ENCODE measurements at regions not wholly inside any gene's neighbourhood (a gene's known extent, or its start where the extent isn't known, plus 50 kb on each side); places are given as distances from the start of the nearest gene placed in this dataset.

GRCh38 chr14:98341211-98341610 lies 930.8 kb downstream of the BCL11B start:
- DNase-seq: no peak
- intact Hi-C loops (cut with DNase I; ENCODE audit: low total_unique reads): no loop called here

GRCh38 chr14:98345161-98345560 lies 926.8 kb downstream of the BCL11B start:
- Histone ChIP-seq H3K9me3 (no peaks in the 10 kb centered on the region), H3K27me3 (no peaks in the 10 kb centered on the region), H3K4me1 (no peaks in the 10 kb centered on the region), H3K4me3 (no peak overlapping the region), H3K27ac (no peak overlapping the region), H3K36me3 (no peaks in the 10 kb centered on the region)
- TF ChIP-seq, protein P1, sequence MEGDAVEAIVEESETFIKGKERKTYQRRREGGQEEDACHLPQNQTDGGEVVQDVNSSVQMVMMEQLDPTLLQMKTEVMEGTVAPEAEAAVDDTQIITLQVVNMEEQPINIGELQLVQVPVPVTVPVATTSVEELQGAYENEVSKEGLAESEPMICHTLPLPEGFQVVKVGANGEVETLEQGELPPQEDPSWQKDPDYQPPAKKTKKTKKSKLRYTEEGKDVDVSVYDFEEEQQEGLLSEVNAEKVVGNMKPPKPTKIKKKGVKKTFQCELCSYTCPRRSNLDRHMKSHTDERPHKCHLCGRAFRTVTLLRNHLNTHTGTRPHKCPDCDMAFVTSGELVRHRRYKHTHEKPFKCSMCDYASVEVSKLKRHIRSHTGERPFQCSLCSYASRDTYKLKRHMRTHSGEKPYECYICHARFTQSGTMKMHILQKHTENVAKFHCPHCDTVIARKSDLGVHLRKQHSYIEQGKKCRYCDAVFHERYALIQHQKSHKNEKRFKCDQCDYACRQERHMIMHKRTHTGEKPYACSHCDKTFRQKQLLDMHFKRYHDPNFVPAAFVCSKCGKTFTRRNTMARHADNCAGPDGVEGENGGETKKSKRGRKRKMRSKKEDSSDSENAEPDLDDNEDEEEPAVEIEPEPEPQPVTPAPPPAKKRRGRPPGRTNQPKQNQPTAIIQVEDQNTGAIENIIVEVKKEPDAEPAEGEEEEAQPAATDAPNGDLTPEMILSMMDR (IDR thresholded peaks at IDR 0.05): no peak
- intact Hi-C loops (cut with DNase I; ENCODE audit: low total_unique reads): no loop called here
- DNase-seq: no peak

More at GRCh38 chr14:98341211-98341610, 930.8 kb downstream of the BCL11B start:
- no peak overlapping the region for H3K4me3 ChIP-seq
- no peaks in the 10 kb centered on the region for H3K9me3 ChIP-seq
- no peaks in the 10 kb centered on the region for H3K4me1 ChIP-seq
- H3K27me3 ChIP-seq: no peaks in the 10 kb centered on the region
- TF ChIP-seq, protein P1 (IDR thresholded peaks at IDR 0.05): no peak
- no peaks in the 10 kb centered on the region for H3K36me3 ChIP-seq
- no peak overlapping the region for H3K27ac ChIP-seq

GRCh38 chr14:98347686-98348085 lies 924.3 kb downstream of the BCL11B start:
- intact Hi-C loops (cut with DNase I; ENCODE audit: low total_unique reads): no loop called here
- H3K27me3 ChIP-seq: no peaks in the 10 kb centered on the region

DNA sequence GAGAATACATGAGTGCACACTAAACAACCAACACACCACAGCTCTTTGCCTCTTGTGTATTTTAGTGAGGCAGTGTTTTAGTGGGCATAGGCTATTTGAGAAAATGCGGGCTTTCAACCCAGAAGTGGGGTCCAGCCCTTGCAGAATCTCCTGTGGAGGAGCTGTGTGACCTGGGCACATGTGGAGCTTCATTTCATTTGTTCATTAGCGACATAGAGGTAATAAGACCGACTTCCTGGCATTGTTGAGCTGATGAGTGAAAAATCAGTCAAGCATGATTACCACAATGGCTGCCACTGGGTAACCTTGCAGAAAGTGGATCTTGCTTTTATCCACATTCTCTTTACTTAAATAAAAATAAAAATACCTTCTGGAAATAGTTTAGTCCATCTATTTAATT lies 923.5 kb downstream of the BCL11B start:
- no peaks in the 10 kb centered on the region for H3K27me3 ChIP-seq
- H3K9me3 ChIP-seq: no peaks in the 10 kb centered on the region
- H3K4me1 ChIP-seq: no peaks in the 10 kb centered on the region
- H3K4me3 ChIP-seq: no peak overlapping the region
- no peak for DNase-seq
- no peak overlapping the region for H3K27ac ChIP-seq
- TF ChIP-seq, protein P1 (IDR thresholded peaks at IDR 0.05): no peak
- intact Hi-C loops (cut with DNase I; ENCODE audit: low total_unique reads): no loop called here
- H3K36me3 ChIP-seq: no peaks in the 10 kb centered on the region

More at GRCh38 chr14:98347686-98348085, 924.3 kb downstream of the BCL11B start:
- DNase-seq: no peak
- H3K27ac ChIP-seq: no peak overlapping the region
- no peaks in the 10 kb centered on the region for H3K9me3 ChIP-seq
- H3K36me3 ChIP-seq: no peaks in the 10 kb centered on the region
- no peaks in the 10 kb centered on the region for H3K4me1 ChIP-seq
- H3K4me3 ChIP-seq: no peak overlapping the region
- TF ChIP-seq, protein P1 (IDR thresholded peaks at IDR 0.05): no peak

DNA sequence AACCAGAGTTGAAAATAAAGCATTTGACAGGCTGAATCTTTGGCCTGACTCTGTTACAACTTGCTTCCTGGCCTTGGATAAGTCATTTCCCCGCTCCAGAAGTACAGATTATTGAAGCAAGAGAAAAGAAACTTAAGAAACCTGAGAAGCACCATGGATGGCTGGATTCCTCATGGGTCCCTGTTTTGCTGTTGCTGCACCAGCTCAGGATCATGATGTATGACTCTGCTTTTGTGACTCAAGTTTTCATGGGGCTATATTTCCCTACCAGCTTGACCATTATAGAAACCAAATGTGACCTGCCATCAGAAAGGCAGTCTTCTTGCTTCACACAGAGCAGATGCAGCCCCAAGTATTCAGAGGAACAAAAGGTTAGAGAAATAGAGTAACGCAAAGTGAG lies 921.8 kb downstream of the BCL11B start:
- no peaks in the 10 kb centered on the region for H3K9me3 ChIP-seq
- no peaks in the 10 kb centered on the region for H3K36me3 ChIP-seq
- intact Hi-C loops (cut with DNase I; ENCODE audit: low total_unique reads): no loop called here
- TF ChIP-seq, protein P1 (IDR thresholded peaks at IDR 0.05): no peak
- H3K4me1 ChIP-seq: no peaks in the 10 kb centered on the region
- DNase-seq: no peak
- no peak overlapping the region for H3K4me3 ChIP-seq
- no peaks in the 10 kb centered on the region for H3K27me3 ChIP-seq
- H3K27ac ChIP-seq: no peak overlapping the region

DNA sequence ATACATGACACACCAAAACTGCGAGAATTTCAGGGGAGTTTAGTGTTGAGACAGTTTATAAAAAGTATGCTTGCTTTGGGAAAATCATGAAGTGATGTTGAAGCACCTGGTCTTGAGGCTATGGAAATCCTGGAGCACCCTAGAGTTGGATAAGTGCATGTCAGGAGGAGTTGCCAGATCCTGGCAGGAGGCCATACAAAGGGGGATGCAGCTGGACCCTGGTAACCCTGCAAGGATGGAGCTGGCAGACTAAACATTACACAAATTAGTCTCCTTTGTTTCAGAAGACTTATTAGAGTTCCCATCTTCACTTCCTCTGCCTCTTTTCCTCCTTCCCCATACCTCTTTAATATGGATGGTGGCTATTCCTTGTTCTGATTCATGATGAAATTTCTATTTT lies 907.0 kb downstream of the BCL11B start:
- no peak for DNase-seq
- no peaks in the 10 kb centered on the region for H3K9me3 ChIP-seq
- no peak overlapping the region for H3K4me3 ChIP-seq
- H3K36me3 ChIP-seq: no peaks in the 10 kb centered on the region
- TF ChIP-seq, protein P1 (IDR thresholded peaks at IDR 0.05): no peak
- intact Hi-C loops (cut with DNase I; ENCODE audit: low total_unique reads): no loop called here
- no peaks in the 10 kb centered on the region for H3K27me3 ChIP-seq
- H3K27ac ChIP-seq: no peak overlapping the region
- no peaks in the 10 kb centered on the region for H3K4me1 ChIP-seq
